ENCODE measurements at regions not wholly inside any gene's neighbourhood (a gene's known extent, or its start where the extent isn't known, plus 50 kb on each side); places are given as distances from the start of the nearest gene placed in this dataset.

DNA sequence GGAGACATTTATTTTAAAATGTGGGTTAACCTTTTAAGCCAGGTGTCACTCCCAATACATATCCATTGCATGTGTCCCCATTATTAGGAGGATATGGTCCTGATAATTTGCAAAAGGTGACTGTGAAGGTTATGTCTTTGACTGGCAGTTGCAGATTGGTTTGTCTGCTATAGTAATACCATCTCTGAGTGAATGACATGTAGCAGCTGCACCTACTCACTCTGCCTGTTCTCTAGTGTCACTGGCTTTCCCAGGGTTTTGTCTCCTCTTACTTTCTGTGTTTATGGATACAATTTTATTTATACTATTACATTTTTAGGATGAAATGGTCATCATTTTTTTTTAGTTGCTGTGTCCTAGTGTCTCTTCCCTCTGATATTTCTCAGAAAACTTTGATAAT is 393.2 kb downstream of the C3orf38 start:
- Histone ChIP-seq H2AFZ (ENCODE audit: low read length) (peak overlapping the region; percentile 57; the same call in 1 of the 2 replicates), H3K4me2 (ENCODE audit: low read depth, low read length) (0 out of 2 replicates have a peak overlapping the region, but pooled peaks have one; percentile 40), H3K4me3 (ENCODE audit: low read length) (no peak overlapping the region), H3K4me1 (ENCODE audit: low read length) (no peaks in the 10 kb centered on the region), H3K79me2 (ENCODE audit: low read length) (no peaks in the 10 kb centered on the region), H3K9ac (ENCODE audit: low read length) (no peak overlapping the region), H3K27me3 (replicated peaks; ENCODE audit: insufficient read depth, low read length) (no peaks in the 10 kb centered on the region), H3F3A (ENCODE audit: insufficient read depth, low read length) (no peaks in the 10 kb centered on the region), H4K20me1 (ENCODE audit: insufficient read depth, low read length) (no peaks in the 10 kb centered on the region), H3K9me2 (replicated peaks; ENCODE audit: insufficient read depth, low read length) (no peaks in the 10 kb centered on the region), H3K36me3 (replicated peaks; ENCODE audit: insufficient read depth, low read length) (no peaks in the 10 kb centered on the region), H3K9me3 (replicated peaks; ENCODE audit: insufficient read depth, low read length) (no peaks in the 10 kb centered on the region), H3K27ac (ENCODE audit: low read length) (no peak overlapping the region)
- TF ChIP-seq EZH2 (optimal IDR thresholded peaks at IDR 0.05; ENCODE audit: low read depth, low read length) (no peak), EZH2phosphoT487 (IDR thresholded peaks at IDR 0.05; ENCODE audit: low read length) (no peak)
- TF ChIP-seq, protein P1, sequence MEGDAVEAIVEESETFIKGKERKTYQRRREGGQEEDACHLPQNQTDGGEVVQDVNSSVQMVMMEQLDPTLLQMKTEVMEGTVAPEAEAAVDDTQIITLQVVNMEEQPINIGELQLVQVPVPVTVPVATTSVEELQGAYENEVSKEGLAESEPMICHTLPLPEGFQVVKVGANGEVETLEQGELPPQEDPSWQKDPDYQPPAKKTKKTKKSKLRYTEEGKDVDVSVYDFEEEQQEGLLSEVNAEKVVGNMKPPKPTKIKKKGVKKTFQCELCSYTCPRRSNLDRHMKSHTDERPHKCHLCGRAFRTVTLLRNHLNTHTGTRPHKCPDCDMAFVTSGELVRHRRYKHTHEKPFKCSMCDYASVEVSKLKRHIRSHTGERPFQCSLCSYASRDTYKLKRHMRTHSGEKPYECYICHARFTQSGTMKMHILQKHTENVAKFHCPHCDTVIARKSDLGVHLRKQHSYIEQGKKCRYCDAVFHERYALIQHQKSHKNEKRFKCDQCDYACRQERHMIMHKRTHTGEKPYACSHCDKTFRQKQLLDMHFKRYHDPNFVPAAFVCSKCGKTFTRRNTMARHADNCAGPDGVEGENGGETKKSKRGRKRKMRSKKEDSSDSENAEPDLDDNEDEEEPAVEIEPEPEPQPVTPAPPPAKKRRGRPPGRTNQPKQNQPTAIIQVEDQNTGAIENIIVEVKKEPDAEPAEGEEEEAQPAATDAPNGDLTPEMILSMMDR (IDR thresholded peaks at IDR 0.05; ENCODE audit: low read length): no peak
- DNase-seq: no peak

DNA sequence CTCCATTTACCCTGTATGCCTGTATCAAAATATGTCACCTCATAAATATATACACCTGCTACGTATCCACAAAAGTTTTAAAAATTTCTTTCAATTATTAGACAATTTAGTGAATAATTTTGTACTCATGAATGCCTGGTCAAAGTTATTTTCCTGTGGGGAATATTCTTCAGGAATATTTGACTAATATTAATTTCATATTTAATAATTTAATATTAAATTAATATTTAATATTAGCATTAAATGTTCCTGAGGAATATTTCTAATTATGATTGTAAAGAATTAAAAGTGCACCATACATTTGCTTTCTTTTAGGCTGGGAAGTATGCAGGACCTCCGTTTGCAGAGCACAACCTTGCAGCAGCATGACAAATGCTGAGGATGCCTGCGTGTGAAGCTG is 422.7 kb downstream of the C3orf38 start:
- H3K27me3 ChIP-seq (replicated peaks; ENCODE audit: insufficient read depth, low read length): no peaks in the 10 kb centered on the region
- H3F3A ChIP-seq (ENCODE audit: insufficient read depth, low read length): no peaks in the 10 kb centered on the region
- H3K9me3 ChIP-seq (replicated peaks; ENCODE audit: insufficient read depth, low read length): no peaks in the 10 kb centered on the region
- H3K9me2 ChIP-seq (replicated peaks; ENCODE audit: insufficient read depth, low read length): no peaks in the 10 kb centered on the region
- no peak for TF ChIP-seq EZH2 (optimal IDR thresholded peaks at IDR 0.05; ENCODE audit: low read depth, low read length)
- TF ChIP-seq, protein P1 (IDR thresholded peaks at IDR 0.05; ENCODE audit: low read length): no peak
- no peak for TF ChIP-seq EZH2phosphoT487 (IDR thresholded peaks at IDR 0.05; ENCODE audit: low read length)
- no peaks in the 10 kb centered on the region for H3K79me2 ChIP-seq (ENCODE audit: low read length)
- H2AFZ ChIP-seq (ENCODE audit: low read length): no peak overlapping the region
- H3K4me1 ChIP-seq (ENCODE audit: low read length): no peaks in the 10 kb centered on the region
- H3K27ac ChIP-seq (ENCODE audit: low read length): no peak overlapping the region
- H3K9ac ChIP-seq (ENCODE audit: low read length): no peak overlapping the region
- no peaks in the 10 kb centered on the region for H4K20me1 ChIP-seq (ENCODE audit: insufficient read depth, low read length)
- no peaks in the 10 kb centered on the region for H3K36me3 ChIP-seq (replicated peaks; ENCODE audit: insufficient read depth, low read length)
- DNase-seq: no peak
- H3K4me3 ChIP-seq (ENCODE audit: low read length): no peak overlapping the region
- H3K4me2 ChIP-seq (ENCODE audit: low read depth, low read length): no peak overlapping the region

DNA sequence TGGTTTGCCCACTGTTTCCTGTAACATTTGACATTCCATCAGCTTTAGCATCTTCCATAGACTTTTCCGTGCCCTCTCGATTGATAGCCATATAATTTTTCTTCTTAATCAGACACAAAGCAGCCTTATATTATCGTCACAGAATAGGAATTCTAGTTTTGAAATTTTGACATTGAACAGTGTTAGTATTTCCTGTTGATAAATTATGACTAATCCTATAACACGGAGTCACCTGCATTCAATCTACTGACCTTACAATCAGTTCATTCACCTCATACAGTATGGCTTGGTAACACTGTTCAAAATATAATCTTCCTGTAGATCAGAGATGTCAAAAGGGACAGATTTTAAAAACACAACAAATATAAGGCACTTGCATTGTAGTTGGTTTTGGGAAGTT is 423.7 kb downstream of the C3orf38 start:
- H3F3A ChIP-seq (ENCODE audit: insufficient read depth, low read length): no peaks in the 10 kb centered on the region
- no peaks in the 10 kb centered on the region for H3K4me1 ChIP-seq (ENCODE audit: low read length)
- no peak overlapping the region for H3K27ac ChIP-seq (ENCODE audit: low read length)
- no peak overlapping the region for H3K4me3 ChIP-seq (ENCODE audit: low read length)
- H2AFZ ChIP-seq (ENCODE audit: low read length): no peak overlapping the region
- DNase-seq: no peak
- no peaks in the 10 kb centered on the region for H3K27me3 ChIP-seq (replicated peaks; ENCODE audit: insufficient read depth, low read length)
- no peak overlapping the region for H3K9ac ChIP-seq (ENCODE audit: low read length)
- no peak overlapping the region for H3K4me2 ChIP-seq (ENCODE audit: low read depth, low read length)
- no peaks in the 10 kb centered on the region for H3K9me3 ChIP-seq (replicated peaks; ENCODE audit: insufficient read depth, low read length)
- H4K20me1 ChIP-seq (ENCODE audit: insufficient read depth, low read length): no peaks in the 10 kb centered on the region
- H3K36me3 ChIP-seq (replicated peaks; ENCODE audit: insufficient read depth, low read length): no peaks in the 10 kb centered on the region
- H3K79me2 ChIP-seq (ENCODE audit: low read length): no peaks in the 10 kb centered on the region
- H3K9me2 ChIP-seq (replicated peaks; ENCODE audit: insufficient read depth, low read length): no peaks in the 10 kb centered on the region
- TF ChIP-seq EZH2phosphoT487 (IDR thresholded peaks at IDR 0.05; ENCODE audit: low read length) (no peak), EZH2 (optimal IDR thresholded peaks at IDR 0.05; ENCODE audit: low read depth, low read length) (no peak)
- TF ChIP-seq, protein P1 (IDR thresholded peaks at IDR 0.05; ENCODE audit: low read length): no peak

Data from MM.1S (cell line).